Activated T-cell treated with anti-CD3 and anti-CD28 coated beads, Interleukin-2, amount 50 U/mL, for 4 hours (primary cell): ENCODE measurements at regions not wholly inside any gene's neighbourhood (a gene's known extent, or its start where the extent isn't known, plus 50 kb on each side); places are given as distances from the start of the nearest gene placed in this dataset.

Experiments
- ATAC-seq, 2 donors: fragments of 200-7000 bp; cut with Tn5 transposase; one replicate each; pipeline ENCODE4 v1.10.0; 2021
- DNase-seq: peaks from one replicate; pipeline ENCODE4 v3.0.0-alpha.2; 2020
- H3K27me3 Mint-ChIP-seq: one replicate; pipeline ENCODE4 v1.8.0; 2021; ENCODE audit warnings: low read depth, mixed read lengths
- H3K36me3 Mint-ChIP-seq: one replicate; pipeline ENCODE4 v1.8.0; 2022; ENCODE audit warnings: mixed read lengths; ENCODE audit not compliant: insufficient read depth
- H3K4me1 Mint-ChIP-seq: one replicate; pipeline ENCODE4 v1.8.0; 2021; ENCODE audit warnings: low read depth, mixed read lengths
- H3K4me3 Mint-ChIP-seq: one replicate; pipeline ENCODE4 v1.8.0; 2021; ENCODE audit warnings: mild to moderate bottlenecking, moderate library complexity, mixed read lengths
- H3K9me3 Mint-ChIP-seq: one replicate; pipeline ENCODE4 v1.8.0; 2021; ENCODE audit warnings: mixed read lengths

DNA sequence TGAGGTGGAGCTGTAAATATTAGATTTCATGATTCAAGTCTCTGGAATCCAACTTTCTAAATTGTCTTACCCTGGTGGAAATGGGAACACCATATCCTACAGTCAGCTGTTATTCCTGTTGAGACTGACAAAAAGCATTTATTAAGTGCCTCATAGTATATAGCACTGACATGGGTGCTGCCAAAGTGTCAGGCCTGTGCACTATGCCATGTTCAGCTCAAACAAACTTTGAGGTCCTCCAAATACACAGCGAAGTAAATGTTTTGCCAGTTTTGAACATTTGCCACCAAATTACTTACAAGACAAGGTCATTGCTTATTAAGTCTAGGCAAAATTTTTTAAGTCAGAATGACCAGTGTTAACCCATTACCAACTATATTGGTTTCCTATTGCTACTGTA, 162.9 kb upstream of the SLC25A13 start:
- ATAC-seq (no peak), DNase-seq (no peak)
- H3K4me1 Mint-ChIP-seq, result peaks cover 3% of the 10 kb centered on the region
- H3K9me3 Mint-ChIP-seq, result no peaks in the 10 kb centered on the region
- H3K36me3 Mint-ChIP-seq, result no peaks in the 10 kb centered on the region
- no peaks in the 10 kb centered on the region for H3K27me3 Mint-ChIP-seq
- no peak overlapping the region for H3K4me3 Mint-ChIP-seq

DNA sequence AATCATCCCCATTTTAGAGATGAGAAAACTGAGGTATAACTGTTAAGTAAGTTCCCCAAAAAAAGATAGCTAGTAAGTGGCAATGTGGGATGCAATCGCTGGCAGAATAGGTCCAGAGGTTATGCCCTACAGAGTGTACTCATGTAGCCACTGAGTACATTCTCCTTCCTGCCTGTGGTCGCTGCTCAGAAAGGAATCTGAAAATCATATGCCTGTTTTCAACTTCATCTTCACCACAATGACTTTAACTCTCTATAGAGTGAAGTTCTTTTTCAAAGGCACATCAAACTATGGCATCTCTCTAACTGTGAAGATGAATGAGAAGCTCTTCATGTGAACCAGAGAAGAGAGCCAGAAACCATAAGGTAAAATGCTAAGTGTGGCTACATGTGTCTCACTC, 162.2 kb upstream of the SLC25A13 start:
- Mint-ChIP-seq H3K36me3 (no peaks in the 10 kb centered on the region), H3K4me3 (no peak overlapping the region), H3K9me3 (no peaks in the 10 kb centered on the region), H3K4me1 (peaks cover 8% of the 10 kb centered on the region), H3K27me3 (no peaks in the 10 kb centered on the region)
- DNase-seq, result no peak
- ATAC-seq, result no peak

DNA sequence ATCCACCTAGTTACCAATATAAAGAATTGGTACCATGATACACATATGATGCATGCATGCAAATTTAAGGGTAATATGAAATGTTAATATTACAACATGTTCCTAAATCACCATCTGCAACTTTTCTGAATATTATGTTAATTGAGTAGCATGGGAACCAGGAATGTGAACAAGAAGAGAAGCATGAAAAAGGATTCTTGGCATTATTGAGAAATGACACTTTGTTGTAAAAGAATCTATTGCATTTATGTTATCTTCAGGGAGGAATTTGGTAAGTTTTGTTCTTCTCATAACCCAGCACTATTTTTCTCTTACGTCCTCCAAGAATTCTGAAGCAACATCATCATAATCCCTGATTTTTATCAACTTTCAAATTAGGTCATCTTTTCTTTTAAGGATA, 159.9 kb upstream of the SLC25A13 start:
- DNase-seq (no peak), ATAC-seq (no peak)
- Mint-ChIP-seq H3K9me3 (no peaks in the 10 kb centered on the region), H3K4me3 (no peak overlapping the region), H3K27me3 (no peaks in the 10 kb centered on the region), H3K4me1 (peaks cover 16% of the 10 kb centered on the region), H3K36me3 (no peaks in the 10 kb centered on the region)

DNA sequence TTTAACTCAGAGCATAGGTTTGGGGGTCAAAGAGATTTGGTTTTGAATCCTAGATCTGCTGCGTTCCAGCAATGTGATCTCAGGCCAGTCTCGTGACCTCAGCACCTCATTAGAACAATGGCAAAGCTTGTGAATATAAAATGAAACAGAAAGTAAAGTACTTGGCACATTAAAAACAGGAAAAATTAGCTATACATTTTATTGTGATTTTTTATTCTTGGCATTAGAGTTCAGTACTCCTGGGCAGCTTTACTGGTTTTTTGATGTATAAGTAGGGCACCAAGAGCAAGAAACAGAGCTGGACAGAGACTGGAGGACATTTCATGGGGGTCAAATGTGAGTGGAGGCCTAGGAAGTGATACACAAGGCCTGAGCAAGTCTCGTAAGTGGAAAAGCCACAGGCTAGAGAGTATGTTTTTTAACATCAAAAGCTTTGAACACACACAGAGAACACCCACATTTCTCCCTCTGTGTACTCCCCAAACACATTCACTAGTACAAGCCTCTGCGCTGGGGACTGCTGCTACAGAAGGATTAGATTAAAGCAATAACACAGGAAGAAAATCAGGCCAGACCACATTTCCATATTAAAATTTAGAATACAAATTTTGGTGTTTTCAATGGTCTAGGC, 157.2 kb upstream of the SLC25A13 start:
- ATAC-seq, result peak; percentile 23 to 50
- no peaks in the 10 kb centered on the region for H3K9me3 Mint-ChIP-seq
- no peaks in the 10 kb centered on the region for H3K36me3 Mint-ChIP-seq
- no peak for DNase-seq
- no peaks in the 10 kb centered on the region for H3K27me3 Mint-ChIP-seq
- peaks cover 16% of the 10 kb centered on the region for H3K4me1 Mint-ChIP-seq
- H3K4me3 Mint-ChIP-seq, result peak overlapping the region; percentile 68

DNA sequence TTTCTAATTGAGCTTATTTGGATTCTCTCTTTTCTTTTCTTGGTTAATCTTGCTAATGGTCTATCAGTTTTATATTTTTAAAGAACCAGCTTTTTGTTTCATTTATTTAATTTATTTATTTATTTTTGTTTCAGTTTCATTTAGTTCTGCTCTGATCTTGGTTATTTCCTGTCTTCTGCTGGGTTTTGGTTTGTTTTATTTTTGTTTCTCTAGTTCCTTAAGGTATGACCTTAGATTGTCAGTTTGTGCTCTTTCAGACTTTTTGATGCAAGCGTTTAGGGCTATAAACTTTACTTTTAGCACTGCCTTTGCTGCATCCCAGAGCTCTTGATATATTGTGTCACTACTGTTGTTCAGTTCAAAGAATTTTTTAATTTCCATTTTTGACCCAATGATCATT, 149.7 kb upstream of the SLC25A13 start:
- peaks cover 17% of the 10 kb centered on the region for H3K4me1 Mint-ChIP-seq
- peak overlapping the region; percentile 63 for H3K4me3 Mint-ChIP-seq

DNA sequence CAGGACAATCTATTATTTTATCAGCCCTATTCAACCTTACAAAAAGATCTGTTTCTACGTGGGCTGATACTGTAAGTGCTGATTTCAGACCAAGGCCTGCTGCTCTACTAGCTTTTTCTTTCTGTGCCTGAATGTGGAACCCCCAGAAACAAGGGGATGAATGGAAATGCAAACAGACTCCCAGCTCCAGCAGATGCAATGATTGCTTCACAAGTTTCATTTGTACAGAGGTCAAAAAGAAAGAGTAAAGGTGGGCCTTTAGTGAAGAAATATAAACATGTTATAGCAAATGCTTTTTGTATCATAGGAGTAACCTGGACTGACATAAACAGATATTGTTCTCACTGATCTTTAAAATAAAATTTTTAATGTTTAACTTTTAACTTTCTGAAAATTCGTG, 130.2 kb upstream of the SLC25A13 start:
- Mint-ChIP-seq H3K36me3 (no peaks in the 10 kb centered on the region), H3K4me3 (no peak overlapping the region), H3K9me3 (no peaks in the 10 kb centered on the region), H3K4me1 (no peaks in the 10 kb centered on the region), H3K27me3 (peaks cover under 1% of the 10 kb centered on the region)
- DNase-seq (no peak), ATAC-seq (no peak)

More for the DNA sequence above, 149.7 kb upstream of the SLC25A13 start:
- Mint-ChIP-seq H3K9me3 (no peaks in the 10 kb centered on the region), H3K27me3 (no peaks in the 10 kb centered on the region), H3K36me3 (peaks cover 2% of the 10 kb centered on the region)
- DNase-seq (no peak), ATAC-seq (no peak)

DNA sequence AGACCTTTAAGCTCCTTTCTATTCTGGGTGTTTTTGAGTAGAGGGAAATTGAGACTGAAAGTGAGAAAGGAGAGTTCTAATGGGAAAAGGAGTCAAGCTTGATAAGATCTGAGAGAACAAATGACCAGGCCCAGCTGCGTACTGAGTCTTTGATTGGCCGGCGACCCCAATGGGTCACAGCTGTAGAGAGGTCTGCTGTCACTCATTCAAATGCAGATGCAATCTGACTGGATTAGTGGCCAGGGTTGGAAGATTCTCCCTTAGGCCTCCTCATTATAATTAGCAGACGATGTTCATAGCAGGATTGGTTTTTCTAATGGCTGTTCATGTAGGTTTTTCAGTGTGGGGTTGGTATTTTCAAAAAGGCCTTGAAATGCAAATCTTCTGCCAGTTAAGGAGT, 127.2 kb upstream of the SLC25A13 start:
- no peaks in the 10 kb centered on the region for H3K4me1 Mint-ChIP-seq
- H3K36me3 Mint-ChIP-seq, result no peaks in the 10 kb centered on the region
- H3K9me3 Mint-ChIP-seq, result no peaks in the 10 kb centered on the region
- ATAC-seq, result no peak
- H3K4me3 Mint-ChIP-seq, result no peak overlapping the region
- no peaks in the 10 kb centered on the region for H3K27me3 Mint-ChIP-seq
- DNase-seq, result no peak

DNA sequence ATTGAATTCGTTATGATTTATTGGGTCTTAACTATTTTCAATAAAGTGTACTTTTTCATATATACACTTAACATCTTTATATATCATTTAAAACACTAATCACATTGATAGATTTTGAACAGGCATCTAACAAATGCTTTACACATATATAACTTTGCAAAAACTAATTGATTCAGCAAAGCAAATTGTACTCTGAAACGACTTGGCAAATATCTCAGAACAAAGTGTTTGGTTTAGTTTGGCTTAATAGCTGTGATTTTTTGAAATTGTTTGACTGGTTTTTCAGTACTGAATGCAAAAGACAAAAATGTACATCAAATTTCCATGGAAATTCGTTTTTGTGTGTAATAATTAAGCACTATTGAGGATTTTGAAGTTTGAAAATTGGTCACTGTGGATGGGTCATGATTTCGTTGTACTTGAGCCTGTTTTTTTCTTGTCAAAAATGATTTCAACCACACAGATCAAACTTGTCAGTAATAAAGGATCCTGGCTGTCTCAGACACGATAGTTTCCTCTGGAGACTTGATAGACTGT, 125.3 kb upstream of the SLC25A13 start:
- Mint-ChIP-seq H3K27me3 (no peaks in the 10 kb centered on the region), H3K9me3 (no peaks in the 10 kb centered on the region), H3K36me3 (no peaks in the 10 kb centered on the region), H3K4me1 (no peaks in the 10 kb centered on the region), H3K4me3 (no peak overlapping the region)
- no peak for DNase-seq
- ATAC-seq, result no peak

DNA sequence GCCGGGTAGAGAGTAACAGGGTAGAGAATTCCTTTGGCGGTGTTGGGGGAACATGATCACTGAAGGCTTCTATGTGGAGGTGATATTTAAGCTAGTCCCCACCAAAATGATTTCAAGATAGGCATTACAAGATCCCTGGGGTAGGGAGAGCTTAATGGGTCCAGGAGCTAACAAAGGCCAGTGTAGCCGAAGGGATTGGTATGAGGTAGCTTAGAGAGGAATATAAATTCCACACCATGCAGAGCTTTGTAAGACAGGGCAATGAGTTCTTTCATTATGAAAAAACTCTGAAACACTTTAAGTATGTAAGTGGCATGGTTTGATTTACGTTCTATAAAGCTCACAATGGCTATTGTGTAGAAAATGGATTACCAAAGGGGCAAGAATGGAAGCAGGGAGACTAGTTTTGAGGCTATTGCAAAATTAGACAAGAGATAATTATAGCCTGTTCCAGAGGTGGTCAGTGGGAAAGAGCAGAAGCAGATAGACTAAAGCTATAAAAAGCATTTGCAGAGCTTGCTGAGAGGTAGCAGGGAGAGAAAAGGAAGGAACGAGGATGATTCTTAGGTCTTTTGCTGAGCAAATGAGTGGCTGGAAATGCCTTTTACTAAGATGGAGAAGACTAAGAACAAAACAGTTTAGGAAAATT, 119.7 kb upstream of the SLC25A13 start:
- no peak overlapping the region for H3K4me3 Mint-ChIP-seq
- no peak for ATAC-seq
- no peak for DNase-seq
- peaks cover 12% of the 10 kb centered on the region for H3K27me3 Mint-ChIP-seq
- no peaks in the 10 kb centered on the region for H3K9me3 Mint-ChIP-seq
- no peaks in the 10 kb centered on the region for H3K36me3 Mint-ChIP-seq
- no peaks in the 10 kb centered on the region for H3K4me1 Mint-ChIP-seq

DNA sequence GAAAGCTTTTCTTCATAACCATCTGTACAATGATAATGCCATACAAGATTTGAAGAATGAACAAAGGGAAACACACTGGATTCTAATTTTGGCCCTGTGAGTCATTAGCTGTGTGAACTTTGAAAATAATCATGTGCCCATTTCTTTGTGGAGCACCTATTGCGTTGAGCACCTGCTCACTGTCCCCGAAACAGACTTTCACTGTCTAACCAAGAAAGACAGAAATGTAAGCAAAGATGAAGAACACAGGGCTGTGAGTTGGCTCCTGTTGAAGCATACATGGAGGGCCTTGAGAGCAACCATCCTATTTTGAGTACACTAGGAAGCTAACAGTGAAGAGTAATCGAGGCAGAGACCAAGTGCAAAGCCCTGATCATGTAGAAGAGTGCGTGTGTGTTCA, 118.4 kb upstream of the SLC25A13 start:
- Mint-ChIP-seq H3K9me3 (no peaks in the 10 kb centered on the region), H3K27me3 (peaks cover 14% of the 10 kb centered on the region), H3K4me1 (no peaks in the 10 kb centered on the region), H3K36me3 (no peaks in the 10 kb centered on the region), H3K4me3 (no peak overlapping the region)
- DNase-seq (no peak), ATAC-seq (no peak)

DNA sequence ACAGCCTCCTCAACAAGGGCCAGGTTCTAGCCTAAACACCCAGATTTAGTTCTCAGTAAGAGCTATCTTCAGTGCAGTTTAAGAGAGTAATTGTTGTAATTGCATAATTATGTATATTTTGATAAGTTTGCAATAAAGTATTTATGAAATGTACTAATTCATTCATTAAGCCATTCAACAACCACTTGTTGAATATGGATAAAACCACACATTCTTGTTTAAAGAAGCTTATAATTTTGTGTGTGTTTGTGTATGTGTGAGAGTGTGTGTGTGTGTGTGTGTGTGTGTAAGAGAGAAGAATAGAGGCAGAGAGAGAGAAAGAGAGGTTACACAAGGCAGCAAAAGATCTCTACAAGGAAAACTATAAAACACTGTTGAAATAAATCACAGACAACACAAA, 115.0 kb upstream of the SLC25A13 start:
- ATAC-seq (no peak), DNase-seq (no peak)
- H3K4me1 Mint-ChIP-seq, result no peaks in the 10 kb centered on the region
- H3K9me3 Mint-ChIP-seq, result no peaks in the 10 kb centered on the region
- H3K4me3 Mint-ChIP-seq, result no peak overlapping the region
- H3K27me3 Mint-ChIP-seq, result peaks cover 23% of the 10 kb centered on the region
- no peaks in the 10 kb centered on the region for H3K36me3 Mint-ChIP-seq

DNA sequence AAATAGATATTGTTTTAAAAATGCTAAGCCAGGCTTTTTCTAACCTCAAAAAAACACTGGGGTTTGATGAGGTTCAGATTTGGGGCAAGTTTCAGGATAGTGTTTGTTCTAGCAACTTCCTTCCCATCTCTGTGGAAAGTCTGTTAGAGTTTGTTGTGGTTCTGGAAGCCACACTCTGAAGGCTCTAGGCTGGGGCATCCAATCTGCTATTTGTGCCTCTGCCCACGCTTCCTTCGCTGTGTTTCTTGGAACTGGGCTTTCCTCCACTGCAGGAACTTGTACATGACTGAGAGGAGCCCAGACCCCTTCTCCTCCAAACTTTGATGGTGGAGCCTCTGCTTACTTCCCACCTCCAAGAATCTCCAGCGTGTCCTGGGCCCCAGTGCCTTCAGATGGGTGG, 108.5 kb upstream of the SLC25A13 start:
- Mint-ChIP-seq H3K4me3 (no peak overlapping the region), H3K9me3 (no peaks in the 10 kb centered on the region), H3K27me3 (peaks cover 22% of the 10 kb centered on the region), H3K4me1 (peaks cover 8% of the 10 kb centered on the region), H3K36me3 (no peaks in the 10 kb centered on the region)
- ATAC-seq (no peak), DNase-seq (no peak)

DNA sequence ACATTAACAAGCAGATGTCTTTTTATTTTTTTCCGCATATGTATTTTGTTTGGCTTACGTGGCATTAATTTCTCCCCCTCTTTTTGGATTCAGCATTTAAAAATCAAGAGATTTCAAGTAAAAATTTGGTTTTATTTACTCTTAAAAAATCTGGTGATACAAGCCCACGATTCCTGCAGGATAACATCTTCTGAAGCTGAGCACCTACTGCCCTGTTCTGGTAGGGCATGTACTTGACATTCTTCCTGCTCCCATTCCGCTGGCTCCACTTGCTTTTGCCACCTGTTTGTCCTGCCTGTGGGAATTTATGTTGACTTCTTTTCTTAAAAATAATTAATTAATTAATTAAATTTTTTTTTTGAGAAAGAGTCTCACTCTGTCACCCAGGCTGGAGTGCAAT, 105.2 kb upstream of the SLC25A13 start:
- Mint-ChIP-seq H3K4me1 (peaks cover 8% of the 10 kb centered on the region), H3K9me3 (no peaks in the 10 kb centered on the region), H3K4me3 (no peak overlapping the region), H3K27me3 (peaks cover 14% of the 10 kb centered on the region), H3K36me3 (no peaks in the 10 kb centered on the region)
- DNase-seq (no peak), ATAC-seq (no peak)

DNA sequence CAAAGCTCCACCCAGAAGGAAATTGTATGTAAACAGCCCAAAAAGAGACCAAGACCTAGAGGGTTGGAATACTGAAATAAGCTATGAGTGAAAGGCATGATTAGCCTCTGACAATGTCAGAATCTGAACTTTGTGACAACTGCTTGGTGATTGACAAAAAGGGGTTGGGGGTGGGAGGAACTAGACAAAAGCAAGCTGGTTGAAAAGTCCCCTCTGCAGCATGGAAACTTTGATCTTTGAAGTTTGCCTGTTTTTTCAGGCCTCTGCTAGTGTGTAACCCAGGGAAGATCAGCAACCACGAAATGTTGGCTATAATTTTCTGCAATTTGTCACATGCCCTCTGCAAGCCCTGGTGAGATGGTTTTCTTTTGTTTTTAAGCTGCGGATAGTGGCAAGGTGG, 104.8 kb upstream of the SLC25A13 start:
- Mint-ChIP-seq H3K36me3 (no peaks in the 10 kb centered on the region), H3K9me3 (no peaks in the 10 kb centered on the region), H3K4me1 (peaks cover 8% of the 10 kb centered on the region), H3K27me3 (peaks cover 16% of the 10 kb centered on the region), H3K4me3 (no peak overlapping the region)
- ATAC-seq (no peak), DNase-seq (no peak)

DNA sequence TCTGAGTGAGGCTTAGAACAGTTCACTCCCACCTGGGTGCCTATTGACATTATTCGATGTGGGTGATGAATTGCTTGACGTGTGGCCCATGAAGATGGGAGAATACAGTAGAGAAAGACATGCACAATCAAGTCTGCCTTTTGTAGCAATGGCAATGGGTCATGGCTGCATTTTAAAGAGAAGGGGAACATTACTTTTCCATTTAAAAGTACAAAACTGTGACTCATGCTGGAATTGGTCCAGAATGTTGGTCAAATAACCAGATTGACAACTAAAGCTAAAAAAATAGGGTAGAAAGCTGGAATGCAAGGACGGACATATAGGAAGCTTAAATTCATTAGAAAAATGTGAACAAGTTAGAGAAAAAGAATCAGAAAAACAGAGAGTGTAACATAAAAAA, 104.1 kb upstream of the SLC25A13 start:
- DNase-seq (no peak), ATAC-seq (no peak)
- Mint-ChIP-seq H3K36me3 (no peaks in the 10 kb centered on the region), H3K4me1 (peaks cover 8% of the 10 kb centered on the region), H3K9me3 (no peaks in the 10 kb centered on the region), H3K27me3 (peaks cover 18% of the 10 kb centered on the region), H3K4me3 (no peak overlapping the region)
